SK-N-SH (cell line): ENCODE measurements at regions not wholly inside any gene's neighbourhood (a gene's known extent, or its start where the extent isn't known, plus 50 kb on each side); places are given as distances from the start of the nearest gene placed in this dataset.

Source experiments
- CHD2 ChIP-seq: fragments of 150-350 bp; IDR thresholded peaks from 2 replicates; pipeline ENCODE4 v1.6.1; 2018; ENCODE audit warnings: low read length; ENCODE audit not compliant: partially characterized antibody
- FOSL2 ChIP-seq: IDR thresholded peaks from 2 replicates; pipeline ENCODE4 v1.4.0; 2012; ENCODE audit warnings: low read depth, mild to moderate bottlenecking, moderate library complexity, borderline replicate concordance
- JUND ChIP-seq: IDR thresholded peaks from 2 replicates; pipeline ENCODE4 v1.4.0; 2012
- MXI1 ChIP-seq: IDR thresholded peaks from 2 replicates; pipeline ENCODE4 v1.6.1; 2012; ENCODE audit warnings: mild to moderate bottlenecking, low read depth, low read length, improper control_type of control experiment
- YY1 ChIP-seq: IDR thresholded peaks from 2 replicates; pipeline ENCODE4 v1.4.0; 2012; ENCODE audit warnings: low read depth, mild to moderate bottlenecking
- TF ChIP-seq, protein P1 (sequence below): fragments of 150-350 bp; IDR thresholded peaks from 2 replicates; pipeline ENCODE4 v1.6.1; 2017; ENCODE audit warnings: antibody characterized with exemption, low read length, low read depth, borderline replicate concordance
- TF ChIP-seq, protein P2 (sequence below): fragments of 200-600 bp; sonication (generic); IDR thresholded peaks from 2 replicates; pipeline ENCODE4 v1.6.1; 2017; ENCODE audit warnings: antibody characterized with exemption, mild to moderate bottlenecking, moderate library complexity

DNA sequence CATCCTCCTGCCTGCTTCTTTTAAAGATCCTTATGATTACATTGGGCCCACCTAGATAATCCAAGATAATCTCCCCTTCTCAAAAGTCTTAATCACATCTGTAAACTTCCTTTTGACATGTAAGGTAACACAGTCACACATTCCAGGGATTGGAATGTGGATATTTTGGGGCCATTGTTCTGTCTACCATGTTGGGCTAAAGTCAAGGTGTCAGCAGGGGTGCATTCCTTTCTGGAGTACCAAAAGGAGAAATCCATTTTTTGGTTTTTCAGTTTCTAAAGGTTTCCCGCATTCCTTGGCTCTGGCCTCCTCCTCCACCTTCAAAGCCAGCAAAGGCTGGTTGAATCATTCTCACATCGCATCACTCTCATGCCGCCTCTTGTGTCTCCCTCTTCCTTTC lies 197.6 kb upstream of the NFE2L3 start:
- TF ChIP-seq, protein P1, sequence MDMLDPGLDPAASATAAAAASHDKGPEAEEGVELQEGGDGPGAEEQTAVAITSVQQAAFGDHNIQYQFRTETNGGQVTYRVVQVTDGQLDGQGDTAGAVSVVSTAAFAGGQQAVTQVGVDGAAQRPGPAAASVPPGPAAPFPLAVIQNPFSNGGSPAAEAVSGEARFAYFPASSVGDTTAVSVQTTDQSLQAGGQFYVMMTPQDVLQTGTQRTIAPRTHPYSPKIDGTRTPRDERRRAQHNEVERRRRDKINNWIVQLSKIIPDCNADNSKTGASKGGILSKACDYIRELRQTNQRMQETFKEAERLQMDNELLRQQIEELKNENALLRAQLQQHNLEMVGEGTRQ, result no peak
- TF ChIP-seq FOSL2, result no peak
- no peak for TF ChIP-seq MXI1
- no peak for TF ChIP-seq JUND
- TF ChIP-seq, protein P2, sequence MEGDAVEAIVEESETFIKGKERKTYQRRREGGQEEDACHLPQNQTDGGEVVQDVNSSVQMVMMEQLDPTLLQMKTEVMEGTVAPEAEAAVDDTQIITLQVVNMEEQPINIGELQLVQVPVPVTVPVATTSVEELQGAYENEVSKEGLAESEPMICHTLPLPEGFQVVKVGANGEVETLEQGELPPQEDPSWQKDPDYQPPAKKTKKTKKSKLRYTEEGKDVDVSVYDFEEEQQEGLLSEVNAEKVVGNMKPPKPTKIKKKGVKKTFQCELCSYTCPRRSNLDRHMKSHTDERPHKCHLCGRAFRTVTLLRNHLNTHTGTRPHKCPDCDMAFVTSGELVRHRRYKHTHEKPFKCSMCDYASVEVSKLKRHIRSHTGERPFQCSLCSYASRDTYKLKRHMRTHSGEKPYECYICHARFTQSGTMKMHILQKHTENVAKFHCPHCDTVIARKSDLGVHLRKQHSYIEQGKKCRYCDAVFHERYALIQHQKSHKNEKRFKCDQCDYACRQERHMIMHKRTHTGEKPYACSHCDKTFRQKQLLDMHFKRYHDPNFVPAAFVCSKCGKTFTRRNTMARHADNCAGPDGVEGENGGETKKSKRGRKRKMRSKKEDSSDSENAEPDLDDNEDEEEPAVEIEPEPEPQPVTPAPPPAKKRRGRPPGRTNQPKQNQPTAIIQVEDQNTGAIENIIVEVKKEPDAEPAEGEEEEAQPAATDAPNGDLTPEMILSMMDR, result no peak
- no peak for TF ChIP-seq YY1
- no peak for TF ChIP-seq CHD2
